Common myeloid progenitor, CD34-positive (primary cell): ENCODE measurements at regions not wholly inside any gene's neighbourhood (a gene's known extent, or its start where the extent isn't known, plus 50 kb on each side); places are given as distances from the start of the nearest gene placed in this dataset.

Experiments used
- CTCF ChIA-PET: fragments of 350-600 bp; sonication (Branson Sonifier 250); formaldehyde crosslinking; loops from one replicate; lab custom pipeline; 2021; ENCODE audit warnings: antibody characterized with exemption; lab: Charles Lee
- POLR2A ChIA-PET: fragments of 350-600 bp; sonication (Branson Sonifier 250); formaldehyde crosslinking; loops from one replicate; lab custom pipeline; 2021; ENCODE audit warnings: antibody characterized with exemption; lab: Charles Lee
- DNase-seq, 3 donors: peaks; one replicate each; pipeline versions ENCODE4 v3.0.0 to v3.0.0-alpha.2; 2013
- H3K27ac ChIP-seq, 2 experiments: 1 replicate in 1 of 2; 2 replicates in 1 of 2; pipeline ENCODE4 v1.7.0; 2013; ENCODE audit warnings: inconsistent platforms in 2 of 2, low read length in 2 of 2, mild to moderate bottlenecking in 2 of 2, low read depth in 1 of 2, moderate library complexity in 1 of 2; ENCODE audit not compliant: severe bottlenecking in 2 of 2, insufficient read depth in 1 of 2, poor library complexity in 1 of 2
- H3K27me3 ChIP-seq, 5 experiments: replicated peaks in 2 of 5; 1 replicate in 3 of 5; 2 replicates in 2 of 5; pipeline versions ENCODE4 v1.6.1 to v1.7.0; 2013; ENCODE audit warnings: low read length in 4 of 5, mild to moderate bottlenecking in 2 of 5, moderate library complexity in 2 of 5, inconsistent platforms in 1 of 5; ENCODE audit not compliant: insufficient read depth in 5 of 5, control insufficient read depth in 4 of 5
- H3K36me3 ChIP-seq, 4 experiments: 1 replicate in 2 of 4; 2 replicates in 2 of 4; pipeline versions ENCODE4 v1.6.1 to v1.7.0; 2013; ENCODE audit warnings: low read length in 3 of 4, control low read depth in 1 of 4, mild to moderate bottlenecking in 1 of 4; ENCODE audit not compliant: control insufficient read depth in 4 of 4, insufficient read depth in 4 of 4
- H3K4me1 ChIP-seq, 4 experiments: 1 replicate in 3 of 4; 2 replicates in 1 of 4; pipeline versions ENCODE4 v1.6.1 to v1.7.1; 2013; ENCODE audit warnings: low read length in 3 of 4, mild to moderate bottlenecking in 3 of 4, control low read depth in 1 of 4, inconsistent platforms in 1 of 4, moderate library complexity in 1 of 4; ENCODE audit not compliant: control insufficient read depth in 4 of 4, insufficient read depth in 4 of 4; ENCODE audit errors: control extremely low read depth in 1 of 4
- H3K4me3 ChIP-seq, 7 experiments: 1 replicate in 4 of 7; 2 replicates in 3 of 7; pipeline versions ENCODE4 v1.5.1 to v1.7.0; 2013; ENCODE audit warnings: mild to moderate bottlenecking in 7 of 7, low read length in 6 of 7, moderate library complexity in 6 of 7, inconsistent platforms in 2 of 7, low read depth in 2 of 7, control low read depth in 1 of 7; ENCODE audit not compliant: insufficient read depth in 4 of 7, control insufficient read depth in 1 of 7; ENCODE audit errors: extremely low read depth in 1 of 7
- H3K9me3 ChIP-seq, 5 experiments: 1 replicate in 4 of 5; 2 replicates in 1 of 5; pipeline versions ENCODE4 v1.6.1 to v1.7.1; 2013; ENCODE audit warnings: low read length in 4 of 5, mild to moderate bottlenecking in 2 of 5, inconsistent platforms in 1 of 5, low read depth in 1 of 5, moderate library complexity in 1 of 5; ENCODE audit not compliant: control insufficient read depth in 4 of 5, insufficient read depth in 2 of 5; ENCODE audit errors: control extremely low read depth in 1 of 5
- WGBS: methylation state at CpG from one replicate; pipeline ENCODE4 v1.1.5; 2013; ENCODE audit not compliant: insufficient coverage; 5-methylcytosine and 5-hydroxymethylcytosine counted together

GRCh38 chr1:189596197-189596596, 881.5 kb downstream of the BRINP3 start:
- Histone ChIP-seq H3K4me3 (no peak overlapping the region), H3K9me3 (no peaks in the 10 kb centered on the region), H3K27me3 (no peaks in the 10 kb centered on the region), H3K4me1 (no peaks in the 10 kb centered on the region), H3K27ac (no peak overlapping the region), H3K36me3 (no peaks in the 10 kb centered on the region)
- WGBS, result no CpG with 5 or more reads among the region's 1 CpG
- POLR2A ChIA-PET, result no interaction called here
- CTCF ChIA-PET, result no interaction called here
- DNase-seq, result no peak

GRCh38 chr1:189597083-189597482, 880.6 kb downstream of the BRINP3 start:
- H3K4me1 ChIP-seq, result no peaks in the 10 kb centered on the region
- H3K9me3 ChIP-seq, result no peaks in the 10 kb centered on the region
- ChIA-PET CTCF (no interaction called here), POLR2A (no interaction called here)
- no peaks in the 10 kb centered on the region for H3K27me3 ChIP-seq
- H3K36me3 ChIP-seq, result no peaks in the 10 kb centered on the region
- no peak overlapping the region for H3K27ac ChIP-seq
- no peak for DNase-seq
- 42% methylated on average over 2 of the region's 3 CpGs for WGBS
- no peak overlapping the region for H3K4me3 ChIP-seq

- WGBS, result no CpG with 5 or more reads among the region's 2 CpGs
- no peaks in the 10 kb centered on the region for H3K4me1 ChIP-seq
- no peaks in the 10 kb centered on the region for H3K27me3 ChIP-seq
- no peak for DNase-seq
- H3K27ac ChIP-seq, result no peak overlapping the region
- H3K4me3 ChIP-seq, result no peak overlapping the region
- H3K9me3 ChIP-seq, result no peaks in the 10 kb centered on the region
- POLR2A ChIA-PET, result no interaction called here
- no peaks in the 10 kb centered on the region for H3K36me3 ChIP-seq
- CTCF ChIA-PET, result no interaction called here
Measured at GRCh38 chr1:189605226-189605625, 872.4 kb downstream of the BRINP3 start.

GRCh38 chr1:189606047-189606446, 871.6 kb downstream of the BRINP3 start:
- CTCF ChIA-PET, result no interaction called here
- POLR2A ChIA-PET, result no interaction called here
- Histone ChIP-seq H3K4me1 (no peaks in the 10 kb centered on the region), H3K9me3 (no peaks in the 10 kb centered on the region), H3K4me3 (no peak overlapping the region), H3K27ac (no peak overlapping the region), H3K36me3 (no peaks in the 10 kb centered on the region), H3K27me3 (no peaks in the 10 kb centered on the region)
- WGBS, result 89% methylated on average over 2 of the region's 6 CpGs
- DNase-seq, result no peak

- no peak for DNase-seq
- Histone ChIP-seq H3K27me3 (no peaks in the 10 kb centered on the region), H3K9me3 (no peaks in the 10 kb centered on the region), H3K36me3 (no peaks in the 10 kb centered on the region), H3K27ac (no peak overlapping the region), H3K4me1 (no peaks in the 10 kb centered on the region), H3K4me3 (no peak overlapping the region)
- ChIA-PET POLR2A (no interaction called here), CTCF (no interaction called here)
- WGBS, result no CpG with 5 or more reads among the region's 2 CpGs
Measured at GRCh38 chr1:189606795-189607476, 870.7 kb downstream of the BRINP3 start.

GRCh38 chr1:189607477-189608096, 870.1 kb downstream of the BRINP3 start:
- CTCF ChIA-PET, result no interaction called here
- H3K36me3 ChIP-seq, result no peaks in the 10 kb centered on the region
- H3K9me3 ChIP-seq, result no peaks in the 10 kb centered on the region
- no peak overlapping the region for H3K4me3 ChIP-seq
- H3K27me3 ChIP-seq, result no peaks in the 10 kb centered on the region
- H3K4me1 ChIP-seq, result no peaks in the 10 kb centered on the region
- POLR2A ChIA-PET, result no interaction called here
- WGBS, result no CpG with 5 or more reads among the region's 1 CpG
- H3K27ac ChIP-seq, result no peak overlapping the region
- no peak for DNase-seq

GRCh38 chr1:189609167-189609566, 868.5 kb downstream of the BRINP3 start:
- ChIA-PET CTCF (no interaction called here), POLR2A (no interaction called here)
- Histone ChIP-seq H3K36me3 (no peaks in the 10 kb centered on the region), H3K27ac (no peak overlapping the region), H3K4me1 (no peaks in the 10 kb centered on the region), H3K9me3 (no peaks in the 10 kb centered on the region), H3K27me3 (no peaks in the 10 kb centered on the region), H3K4me3 (no peak overlapping the region)
- no CpG with 5 or more reads among the region's 2 CpGs for WGBS
- no peak for DNase-seq
